HepG2 (cell line): ENCODE measurements at regions not wholly inside any gene's neighbourhood (a gene's known extent, or its start where the extent isn't known, plus 50 kb on each side); places are given as distances from the start of the nearest gene placed in this dataset.

Source experiments
- ATAC-seq: fragments of 200-7000 bp; cut with Tn5 transposase; 3 replicates; pipeline ENCODE4 v1.9.1; 2020; ENCODE audit warnings: mild to moderate bottlenecking, moderate library complexity
- BruUV-seq: library from RNA; stranded (reverse); fragments of 400-500 nt; replicated peaks from 2 replicates; lab custom pipeline; 2021; lab: Mats Ljungman, UMichigan
- CTCF ChIA-PET: fragments of 300-600 bp; formaldehyde crosslinking; extraction: SDS; loops from one replicate; lab custom pipeline; 2021; ENCODE audit warnings: low total read pairs, inconsistent platforms, low intra/inter-chr PET ratio; lab: Yijun Ruan, JAX
- POLR2A ChIA-PET: fragments of 350-600 bp; sonication (Branson Sonifier 250); formaldehyde crosslinking; loops from one replicate; lab custom pipeline; 2020; ENCODE audit warnings: antibody characterized with exemption, inconsistent platforms; lab: Yijun Ruan, JAX
- DNase-seq: peaks from one replicate; pipeline ENCODE4 v3.0.0-alpha.2; 2015; ENCODE audit warnings: low spot score
- FAIRE-seq: peaks from 3 replicates; lab custom pipeline; 2011; peaks lifted over from hg19 to GRCh38; lab: Jason Lieb, UNC
- H2AFZ ChIP-seq: one replicate; pipeline ENCODE4 v1.6.1; 2011; ENCODE audit warnings: low read length, inconsistent platforms
- H3K27ac ChIP-seq: fragments of 300-600 bp; 3 replicates; pipeline ENCODE4 v1.8.0; 2011; ENCODE audit warnings: mixed run types, mild to moderate bottlenecking, mixed read lengths, low read length, inconsistent platforms; ENCODE audit not compliant: insufficient read depth; ENCODE audit errors: extremely low read length
- H3K27me3 ChIP-seq, 2 experiments: fragments of 200-600 bp in 1 of 2; 2 replicates in 1 of 2; 3 replicates in 1 of 2; pipeline versions ENCODE4 v1.6.0 to v1.8.0; 2011; ENCODE audit warnings: low read length in 2 of 2, mild to moderate bottlenecking in 2 of 2, moderate library complexity in 2 of 2, inconsistent platforms in 1 of 2; ENCODE audit not compliant: insufficient read depth in 2 of 2, control insufficient read depth in 1 of 2
- H3K36me3 ChIP-seq, 2 experiments: fragments of 200-600 bp in 1 of 2; replicated peaks in 1 of 2; 2 replicates in 1 of 2; 3 replicates in 1 of 2; pipeline versions ENCODE4 v1.5.1 to v1.8.0; 2011; ENCODE audit warnings: low read length in 2 of 2, inconsistent platforms in 1 of 2; ENCODE audit not compliant: insufficient read depth in 2 of 2, control insufficient read depth in 1 of 2
- H3K4me1 ChIP-seq: 2 replicates; pipeline ENCODE4 v1.5.1; 2012; ENCODE audit warnings: low read length, inconsistent platforms; ENCODE audit not compliant: insufficient read depth
- H3K4me2 ChIP-seq: 2 replicates; pipeline ENCODE4 v1.6.0; 2011; ENCODE audit warnings: low read depth, low read length, inconsistent platforms
- H3K4me3 ChIP-seq, 3 experiments: fragments of 200-600 bp in 1 of 3; sonication (generic), shearing (Covaris generic) in 1 of 3; replicated peaks in 1 of 3; 2 replicates each; pipeline ENCODE4 v1.5.1; 2011 to 2016; ENCODE audit warnings: low read length in 3 of 3, inconsistent platforms in 2 of 3, low read depth in 2 of 3, mild to moderate bottlenecking in 2 of 3, control low read depth in 1 of 3, mixed read lengths in 1 of 3; ENCODE audit not compliant: insufficient read depth in 1 of 3
- H3K79me2 ChIP-seq: one replicate; pipeline ENCODE4 v1.6.1; 2011; ENCODE audit warnings: low read length, inconsistent platforms; ENCODE audit not compliant: insufficient read depth
- H3K9ac ChIP-seq: 2 replicates; pipeline ENCODE4 v1.6.0; 2011; ENCODE audit warnings: mild to moderate bottlenecking, low read depth, low read length, inconsistent platforms; ENCODE audit not compliant: insufficient read depth
- H3K9me3 ChIP-seq: 2 replicates; pipeline ENCODE4 v1.5.1; 2012; ENCODE audit warnings: mild to moderate bottlenecking, low read length
- H4K20me1 ChIP-seq: 2 replicates; pipeline ENCODE4 v1.6.0; 2011; ENCODE audit warnings: inconsistent platforms, mild to moderate bottlenecking, low read length, moderate library complexity; ENCODE audit not compliant: insufficient read depth
- CTCF ChIP-seq: sonication (generic); formaldehyde crosslinking; IDR thresholded peaks from 2 replicates; pipeline ENCODE4 v1.5.0; 2020; ENCODE audit warnings: mild to moderate bottlenecking, missing genetic modification reagents, moderate library complexity
- FOSL1 ChIP-seq: sonication (generic); formaldehyde crosslinking; IDR thresholded peaks from 2 replicates; pipeline ENCODE4 v1.9.0; 2021; ENCODE audit warnings: missing genetic modification reagents, borderline replicate concordance
- HNRNPUL1 ChIP-seq: fragments of 200-400 bp; formaldehyde crosslinking; IDR thresholded peaks from 2 replicates; pipeline ENCODE4 v1.6.1; 2017; ENCODE audit warnings: low read depth, mild to moderate bottlenecking, low read length, moderate library complexity
- HOMEZ ChIP-seq: IDR thresholded peaks from 2 replicates; pipeline ENCODE4 v1.6.1; 2016; ENCODE audit warnings: low read depth
- MIXL1 ChIP-seq: IDR thresholded peaks from 2 replicates; pipeline ENCODE4 v1.6.1; 2016
- NCOR1 ChIP-seq: fragments of 200-600 bp; sonication (generic); IDR thresholded peaks from 2 replicates; pipeline ENCODE4 v1.7.0; 2017; ENCODE audit warnings: antibody characterized with exemption, low read length, borderline replicate concordance
- SP2 ChIP-seq: sonication (generic); formaldehyde crosslinking; IDR thresholded peaks from 2 replicates; pipeline ENCODE4 v1.5.1; 2020; ENCODE audit warnings: mild to moderate bottlenecking, missing genetic modification reagents
- ZBTB7A ChIP-seq: sonication (generic); formaldehyde crosslinking; IDR thresholded peaks from 2 replicates; pipeline ENCODE4 v1.8.0; 2022; ENCODE audit warnings: mild to moderate bottlenecking, missing genetic modification reagents
- ZNF260 ChIP-seq: sonication (generic); formaldehyde crosslinking; IDR thresholded peaks from 2 replicates; pipeline ENCODE4 v1.4.0; 2020; ENCODE audit warnings: missing genetic modification reagents, low read depth, mild to moderate bottlenecking, borderline replicate concordance
- ZNF547 ChIP-seq: sonication (generic); formaldehyde crosslinking; IDR thresholded peaks from 2 replicates; pipeline ENCODE4 v1.5.1; 2020; ENCODE audit warnings: mild to moderate bottlenecking, missing genetic modification reagents
- ZNF891 ChIP-seq: sonication (generic); formaldehyde crosslinking; IDR thresholded peaks from 2 replicates; pipeline ENCODE4 v1.5.0; 2020; ENCODE audit warnings: mild to moderate bottlenecking, missing genetic modification reagents
- ZSCAN29 ChIP-seq: sonication (generic); formaldehyde crosslinking; conservative IDR thresholded peaks from 2 replicates; pipeline ENCODE4 v1.4.0; 2020; ENCODE audit warnings: mild to moderate bottlenecking, missing genetic modification reagents
- WGBS: methylation state at CpG from one replicate; pipeline ENCODE4 v1.1.6; 2017; ENCODE audit warnings: low lambda C conversion rate; 5-methylcytosine and 5-hydroxymethylcytosine counted together
- in situ Hi-C: cut with HindIII; loops from 2 replicates; pipeline ENCODE4 v1.10.0; 2017; ENCODE audit warnings: low pct_unique_long_range_greater_than_20kb; ENCODE audit not compliant: extremely low pct_ligation_motif_present
- intact Hi-C: fragments of 100-400 bp; cut with micrococcal nuclease; formaldehyde crosslinking; loops from one replicate; pipeline ENCODE4 v1.10.0; 2022; ENCODE audit not compliant: unreplicated experiment
- TF ChIP-seq, protein P1 (sequence below): sonication (generic); formaldehyde crosslinking; IDR thresholded peaks from 2 replicates; pipeline ENCODE4 v1.4.0; 2020; ENCODE audit warnings: missing genetic modification reagents, borderline replicate concordance

GRCh38 chr11:25755918-25756584 lies 575.9 kb upstream of the ANO3 start:
- intact Hi-C loops, result no loop called here
- Histone ChIP-seq H3K27ac (no peak overlapping the region), H3K9me3 (peaks cover 23% of the 10 kb centered on the region), H3K79me2 (no peaks in the 10 kb centered on the region), H3K27me3 (no peaks in the 10 kb centered on the region), H3K4me1 (no peaks in the 10 kb centered on the region), H2AFZ (no peak overlapping the region), H3K36me3 (no peaks in the 10 kb centered on the region), H3K4me2 (no peak overlapping the region)
- 100% methylated on average over 1 of the region's 23 CpGs for WGBS
- CTCF ChIA-PET, result no interaction called here
- BruUV-seq, result no TSS peak
- TF ChIP-seq CTCF (CRISPR knock-in tag) (no peak), ZSCAN29 (CRISPR knock-in tag) (no peak), SP2 (CRISPR knock-in tag) (no peak), ZNF547 (no peak), ZNF260 (CRISPR knock-in tag) (no peak), ZBTB7A (no peak), HOMEZ (CRISPR knock-in tag) (no peak), MIXL1 (CRISPR knock-in tag) (no peak), HNRNPUL1 (no peak), ZNF891 (no peak), NCOR1 (no peak), FOSL1 (CRISPR knock-in tag) (no peak)
- TF ChIP-seq, protein P1, sequence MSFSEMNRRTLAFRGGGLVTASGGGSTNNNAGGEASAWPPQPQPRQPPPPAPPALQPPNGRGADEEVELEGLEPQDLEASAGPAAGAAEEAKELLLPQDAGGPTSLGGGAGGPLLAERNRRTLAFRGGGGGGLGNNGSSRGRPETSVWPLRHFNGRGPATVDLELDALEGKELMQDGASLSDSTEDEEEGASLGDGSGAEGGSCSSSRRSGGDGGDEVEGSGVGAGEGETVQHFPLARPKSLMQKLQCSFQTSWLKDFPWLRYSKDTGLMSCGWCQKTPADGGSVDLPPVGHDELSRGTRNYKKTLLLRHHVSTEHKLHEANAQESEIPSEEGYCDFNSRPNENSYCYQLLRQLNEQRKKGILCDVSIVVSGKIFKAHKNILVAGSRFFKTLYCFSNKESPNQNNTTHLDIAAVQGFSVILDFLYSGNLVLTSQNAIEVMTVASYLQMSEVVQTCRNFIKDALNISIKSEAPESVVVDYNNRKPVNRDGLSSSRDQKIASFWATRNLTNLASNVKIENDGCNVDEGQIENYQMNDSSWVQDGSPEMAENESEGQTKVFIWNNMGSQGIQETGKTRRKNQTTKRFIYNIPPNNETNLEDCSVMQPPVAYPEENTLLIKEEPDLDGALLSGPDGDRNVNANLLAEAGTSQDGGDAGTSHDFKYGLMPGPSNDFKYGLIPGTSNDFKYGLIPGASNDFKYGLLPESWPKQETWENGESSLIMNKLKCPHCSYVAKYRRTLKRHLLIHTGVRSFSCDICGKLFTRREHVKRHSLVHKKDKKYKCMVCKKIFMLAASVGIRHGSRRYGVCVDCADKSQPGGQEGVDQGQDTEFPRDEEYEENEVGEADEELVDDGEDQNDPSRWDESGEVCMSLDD (CRISPR knock-in tag), result no peak
- TF ChIP-seq, all 625 proteins: peak for 0
- in situ Hi-C loops, result no loop called here
- no peak for FAIRE-seq
- no peak for DNase-seq
- POLR2A ChIA-PET, result no interaction called here
- H4K20me1 ChIP-seq, result no peaks in the 10 kb centered on the region
- H3K4me3 ChIP-seq, result no peak overlapping the region
- no peak overlapping the region for H3K9ac ChIP-seq
- ATAC-seq, result no peak
